Midbrain (tissue), 1 donor: ENCODE measurements at regions not wholly inside any gene's neighbourhood (a gene's known extent, or its start where the extent isn't known, plus 50 kb on each side); places are given as distances from the start of the nearest gene placed in this dataset.

Experiments used
- DNase-seq: peaks from one replicate; lab custom pipeline; 2025; lab: John Stamatoyannopoulos, UW

DNA sequence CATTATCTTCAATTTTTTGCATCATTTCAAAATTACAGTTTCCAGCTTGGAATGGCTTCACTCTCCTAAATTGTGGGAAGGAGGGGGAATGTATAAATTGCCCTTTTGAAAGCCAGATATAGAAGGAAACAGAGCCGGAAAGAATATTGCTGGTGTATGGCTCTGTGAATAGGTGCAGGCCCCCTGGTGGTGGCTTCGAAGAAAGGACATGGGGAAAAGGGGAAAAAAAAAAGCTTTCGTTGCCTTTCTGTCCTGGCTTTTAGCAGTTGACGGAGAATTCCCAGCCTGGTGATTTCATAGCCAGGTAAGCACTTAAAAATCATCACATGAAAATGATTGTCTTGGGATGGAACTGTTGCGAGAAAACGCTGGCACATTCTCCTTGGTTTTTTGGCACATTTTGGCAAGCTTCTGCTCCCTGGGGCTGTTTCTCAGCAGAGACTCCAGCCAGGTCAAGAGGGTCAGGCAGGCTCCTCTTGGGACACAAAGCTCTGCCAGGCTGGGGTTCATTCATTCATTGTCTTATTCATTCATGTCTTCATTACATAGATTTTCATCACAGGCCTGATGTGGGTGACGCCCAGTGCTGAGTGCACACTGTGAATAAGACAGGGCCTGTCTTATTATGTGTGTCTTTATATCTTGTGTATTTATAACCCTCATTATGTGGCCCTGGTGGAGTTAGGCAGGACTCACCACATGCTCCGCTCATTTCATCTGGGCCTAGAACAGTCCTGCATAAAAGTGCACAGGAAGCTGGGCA is 300.0 kb upstream of the TPM1 start:
- DNase-seq, result peak; percentile 73

GRCh38 chr15:62745621-62746225 is 296.8 kb upstream of the TPM1 start:
- DNase-seq, result no peak

DNA sequence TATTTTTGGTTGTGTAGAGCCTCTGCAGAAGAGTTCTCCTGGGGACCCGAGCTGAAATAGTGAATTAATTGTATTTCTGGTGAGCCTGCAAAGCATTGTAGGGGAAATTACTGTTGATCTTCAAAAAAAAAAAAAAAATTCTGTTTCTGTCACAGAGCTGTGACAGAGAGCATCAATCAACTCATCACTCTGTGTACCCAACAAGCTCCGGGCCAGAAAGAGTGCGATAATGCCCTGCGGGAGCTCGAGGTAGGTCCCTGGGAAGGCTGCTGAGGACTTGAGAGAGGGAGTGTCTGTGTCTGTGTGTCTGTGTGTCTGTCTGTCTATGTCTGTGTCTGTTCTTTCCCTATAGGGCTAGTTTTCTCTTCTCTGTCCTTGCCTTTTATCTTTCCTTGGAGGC is 294.4 kb upstream of the TPM1 start:
- no peak for DNase-seq

DNA sequence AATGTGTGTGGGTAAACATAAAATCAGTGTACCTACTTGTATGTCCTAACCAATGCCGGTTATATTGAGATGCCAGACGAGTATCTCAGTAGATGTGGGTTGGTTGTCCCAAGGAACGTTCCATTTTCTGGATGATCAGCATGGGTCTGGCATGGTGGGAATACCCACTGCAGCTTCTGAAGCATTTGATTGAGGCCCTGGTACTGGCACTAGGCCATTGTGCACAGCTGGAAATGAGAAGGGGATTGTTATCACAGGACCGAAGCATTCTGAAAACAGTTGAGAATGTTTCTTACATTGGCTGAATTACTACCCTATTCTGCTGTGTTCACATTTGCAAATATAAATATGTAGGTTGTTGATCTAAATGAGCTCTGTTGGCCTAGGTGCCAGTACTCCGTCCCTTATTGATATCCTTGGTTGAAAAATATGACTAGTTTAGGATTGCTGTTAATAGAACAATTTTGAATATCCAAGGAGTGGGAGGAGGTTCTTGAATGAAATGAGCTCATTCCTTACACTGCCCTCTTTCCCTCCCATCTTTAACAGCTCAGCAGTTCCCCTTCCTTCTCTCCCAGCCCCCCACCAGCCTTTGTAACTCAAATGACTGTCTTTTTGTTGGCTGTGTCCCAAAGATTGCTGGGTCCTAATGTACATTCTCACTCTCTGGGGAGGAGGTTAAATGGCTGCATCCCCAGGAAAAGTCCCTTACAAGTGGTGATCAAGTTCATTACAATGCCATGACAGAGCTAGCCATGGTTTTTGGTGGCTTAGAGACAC is 293.3 kb upstream of the TPM1 start:
- peak; percentile 74 for DNase-seq

DNA sequence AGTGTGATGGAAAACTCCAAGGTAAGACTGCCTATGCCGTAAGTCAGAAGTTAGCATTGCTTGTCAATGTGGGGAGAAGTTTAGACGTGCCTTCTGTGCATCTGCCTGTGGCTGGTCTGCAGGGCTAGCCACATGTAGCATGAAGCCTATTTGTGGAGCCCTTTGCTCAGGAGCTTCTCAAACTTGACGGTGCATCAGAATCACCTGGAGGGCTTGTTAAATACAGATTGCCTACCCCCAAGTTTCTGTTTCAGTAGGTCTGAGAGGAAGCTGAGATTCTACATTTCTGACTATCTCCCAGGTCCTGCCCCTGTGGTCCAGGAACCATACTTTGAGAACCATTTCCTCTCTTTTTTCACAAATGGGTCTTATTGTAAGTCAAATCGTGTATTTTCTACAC is 292.1 kb upstream of the TPM1 start:
- no peak for DNase-seq

DNA sequence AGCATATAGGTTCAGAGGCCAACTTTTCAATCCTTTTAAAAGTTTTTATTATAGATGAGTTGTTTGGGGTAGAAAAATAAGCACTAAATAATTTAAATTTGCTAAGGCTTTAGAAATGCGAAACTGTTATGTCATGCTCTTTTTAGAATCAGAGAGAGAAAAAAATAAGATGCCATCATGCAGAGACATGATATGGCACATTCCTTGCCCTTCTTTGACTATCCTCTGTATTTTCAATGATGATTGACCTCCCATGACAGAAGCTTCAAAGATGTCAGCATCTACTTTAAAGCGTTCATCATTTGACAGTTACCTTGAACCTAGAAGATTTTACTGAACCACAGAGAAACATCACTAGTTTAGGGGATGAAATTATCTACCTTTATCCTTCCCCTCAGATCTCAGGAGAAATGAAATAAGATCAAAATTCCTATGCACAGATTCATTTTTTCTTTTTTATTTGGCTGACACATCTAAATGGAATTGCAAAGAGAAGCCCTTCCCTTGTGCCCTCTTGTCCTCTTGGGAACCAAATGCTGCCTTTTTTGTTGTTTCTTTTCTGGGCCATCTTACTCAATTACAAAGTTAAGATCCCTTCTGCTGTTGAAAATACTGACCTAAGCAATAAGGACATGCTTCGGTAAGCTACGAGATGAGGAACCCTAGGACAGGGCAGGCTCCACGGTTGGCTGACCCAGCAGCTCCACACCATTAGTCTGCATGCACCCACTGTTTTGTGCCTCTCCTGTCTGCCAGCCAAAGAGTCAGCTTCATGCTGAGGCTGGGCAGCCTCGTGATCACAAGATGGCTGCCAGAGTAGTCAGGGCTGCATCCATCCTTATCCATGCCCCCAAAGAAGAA is 289.7 kb upstream of the TPM1 start:
- DNase-seq, result no peak

- DNase-seq, result no peak
Measured at GRCh38 chr15:62753518-62754221, 288.9 kb upstream of the TPM1 start.

DNA sequence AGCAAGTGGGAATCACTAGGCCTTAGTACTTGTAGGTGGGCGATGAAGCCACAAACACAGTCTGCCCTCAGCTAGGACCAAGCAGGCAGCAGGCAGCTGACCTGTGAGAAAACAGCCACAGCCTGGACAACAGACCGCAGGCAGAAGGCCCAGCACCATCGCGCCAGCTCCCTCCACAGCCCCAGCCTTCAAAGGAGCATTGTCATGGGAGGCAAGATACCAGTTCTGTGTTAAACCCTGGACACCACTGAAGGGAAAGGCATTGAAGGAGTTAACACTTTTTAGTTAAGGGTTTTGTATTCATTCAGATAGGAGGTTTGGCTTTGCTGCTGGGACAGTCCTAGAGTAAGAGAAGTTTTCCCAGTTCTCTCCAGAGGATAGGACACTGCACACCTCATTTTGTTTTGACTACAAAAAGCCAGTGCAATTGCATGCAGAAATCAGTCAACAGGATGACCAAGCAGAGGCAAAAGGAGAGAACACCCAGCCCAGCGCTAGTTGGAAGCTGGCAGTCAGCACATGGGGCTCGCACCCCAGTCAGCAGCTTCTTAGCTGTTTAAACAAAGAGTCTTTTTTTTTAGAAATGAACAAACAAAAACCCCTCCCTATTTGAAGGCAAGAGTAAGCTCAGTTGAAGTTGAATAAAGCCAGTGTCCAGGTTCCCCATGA is 286.1 kb upstream of the TPM1 start:
- peak; percentile 59 for DNase-seq

DNA sequence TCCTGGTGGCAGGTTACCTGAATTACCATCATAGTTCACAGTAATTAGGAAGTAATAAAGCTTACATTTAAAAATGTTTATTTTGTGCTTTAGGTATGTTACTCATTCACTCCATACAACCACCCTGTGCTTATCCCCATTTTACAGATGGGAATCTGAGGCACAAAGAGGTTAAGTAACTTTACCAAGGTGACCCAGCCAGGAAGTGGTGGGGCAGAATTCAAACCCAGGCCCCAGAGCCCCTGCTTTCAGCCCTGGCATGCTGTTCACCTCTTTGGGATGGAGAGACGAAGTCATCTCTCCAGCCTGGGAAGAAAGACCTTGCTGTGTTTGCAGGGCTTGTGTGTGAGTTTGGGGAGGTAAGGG is 285.6 kb upstream of the TPM1 start:
- no peak for DNase-seq

DNA sequence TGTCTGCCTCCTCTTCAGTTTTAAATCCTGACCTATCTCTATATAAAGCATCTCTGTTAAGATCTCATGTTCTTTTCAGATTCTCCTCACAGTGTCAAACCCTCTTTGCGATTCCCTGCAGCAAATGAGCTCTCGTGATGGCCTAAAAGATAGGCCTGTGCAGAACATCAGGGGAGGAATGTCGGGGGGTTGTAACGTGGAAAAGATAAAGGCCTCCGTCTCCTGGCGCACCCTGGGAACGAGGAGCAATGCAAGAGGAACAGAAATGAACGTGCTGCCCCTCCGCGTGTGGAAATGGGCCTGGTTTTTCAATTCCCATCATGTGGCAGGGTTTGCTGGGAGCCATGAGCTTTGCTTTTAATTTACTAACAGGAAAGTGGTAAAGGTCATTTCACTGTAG is 285.0 kb upstream of the TPM1 start:
- peak; percentile 16 for DNase-seq

- DNase-seq, result peak; percentile 68
Measured at GRCh38 chr15:62758126-62758951, 284.2 kb upstream of the TPM1 start.

- DNase-seq, result no peak
Measured at GRCh38 chr15:62758952-62759349, 283.6 kb upstream of the TPM1 start.

- DNase-seq, result no peak
Measured at GRCh38 chr15:62760538-62760937, 282.0 kb upstream of the TPM1 start.

- DNase-seq, result no peak
Measured at GRCh38 chr15:62765916-62766315, 276.6 kb upstream of the TPM1 start.

DNA sequence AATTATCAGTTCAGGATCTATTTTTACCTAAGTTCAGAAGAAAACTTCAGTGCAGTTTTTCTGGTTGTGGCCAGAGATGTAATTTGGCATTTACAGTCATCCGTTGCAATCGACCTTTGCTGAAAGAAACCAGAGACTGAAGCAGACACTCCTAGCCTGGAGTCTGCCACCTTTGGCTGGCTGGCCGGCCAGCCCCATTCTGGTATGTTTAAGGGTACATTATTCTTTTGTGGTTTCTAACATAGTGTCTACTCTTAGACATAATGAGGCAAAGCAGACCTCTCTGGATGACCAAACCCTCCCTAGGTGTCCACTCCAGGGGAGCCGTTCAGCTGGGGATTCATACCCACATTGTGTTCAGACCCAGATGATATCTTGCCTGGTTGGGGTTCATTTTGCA is 275.9 kb upstream of the TPM1 start:
- DNase-seq, result no peak

DNA sequence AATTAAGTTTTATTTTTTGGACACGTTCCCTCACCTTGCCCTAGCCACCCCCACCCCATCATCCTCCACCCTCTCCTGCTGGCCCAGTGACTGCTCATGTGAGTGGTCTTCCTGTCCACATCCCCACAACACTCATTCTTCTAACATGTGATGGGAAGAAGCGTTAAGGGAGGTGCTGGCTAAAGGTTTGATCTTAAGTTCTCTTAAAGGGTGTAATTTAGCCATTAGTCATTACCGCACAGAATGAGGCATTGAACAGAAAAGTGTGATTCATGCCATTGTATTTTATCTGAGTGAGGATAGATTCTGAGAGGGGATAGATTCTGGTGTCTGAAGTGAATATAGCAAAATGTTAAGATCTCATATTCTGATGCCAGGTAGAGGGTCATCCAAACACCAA is 272.9 kb upstream of the TPM1 start:
- no peak for DNase-seq

- no peak for DNase-seq
Measured at GRCh38 chr15:62770111-62770660, 272.4 kb upstream of the TPM1 start.

DNA sequence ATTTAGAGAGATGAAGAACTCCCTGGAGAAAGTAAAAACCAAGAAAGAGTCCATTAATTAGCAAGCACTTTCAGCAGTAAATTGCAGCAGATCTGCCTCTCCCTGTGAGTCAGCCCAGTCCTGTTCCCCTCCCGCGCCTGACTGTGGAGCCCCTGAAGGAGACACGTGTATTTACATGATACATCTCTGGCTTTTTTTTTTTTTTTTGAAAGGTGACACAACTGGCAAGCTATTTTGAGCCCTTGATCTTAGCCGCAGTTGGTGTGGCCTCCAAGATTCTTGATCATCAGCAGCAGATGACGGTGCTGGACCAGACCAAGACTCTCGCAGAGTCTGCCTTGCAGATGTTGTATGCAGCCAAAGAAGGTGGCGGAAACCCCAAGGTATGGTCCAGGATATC is 271.8 kb upstream of the TPM1 start:
- DNase-seq, result no peak

DNA sequence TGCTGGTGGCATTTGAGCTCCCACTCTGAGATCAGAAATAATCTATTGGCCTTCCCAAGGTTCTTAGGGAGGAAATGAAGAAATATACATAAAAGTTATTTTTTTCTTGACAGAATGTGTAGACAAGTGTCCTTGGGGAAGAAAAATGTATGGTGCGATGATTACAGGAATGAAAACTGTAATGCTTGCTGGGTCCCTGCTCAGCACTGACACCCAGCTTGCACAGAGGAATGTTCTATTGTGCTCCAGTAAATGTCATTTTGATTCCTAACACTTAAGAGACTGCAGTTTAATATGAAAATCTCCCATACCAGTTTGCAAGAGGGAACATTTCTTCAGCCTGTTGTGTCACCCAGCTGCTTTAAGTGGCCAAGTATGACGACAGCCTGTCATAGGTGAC is 271.3 kb upstream of the TPM1 start:
- no peak for DNase-seq
